ENCODE measurements at regions not wholly inside any gene's neighbourhood (a gene's known extent, or its start where the extent isn't known, plus 50 kb on each side); places are given as distances from the start of the nearest gene placed in this dataset.

GRCh38 chr11:90590286-90590685, 367.4 kb upstream of the CHORDC1 start:
- ChIA-PET CTCF (no interaction called here), POLR2A (no interaction called here)
- Mint-ChIP-seq H3K27me3 (ENCODE audit: insufficient read depth, unreplicated experiment) (no peaks in the 10 kb centered on the region), H3K9me3 (ENCODE audit: unreplicated experiment) (no peaks in the 10 kb centered on the region), H3K36me3 (ENCODE audit: insufficient read depth, unreplicated experiment) (no peaks in the 10 kb centered on the region), H3K27ac (ENCODE audit: unreplicated experiment) (no peak overlapping the region), H3K4me3 (ENCODE audit: unreplicated experiment) (no peak overlapping the region), H3K4me1 (ENCODE audit: low read depth, unreplicated experiment) (no peaks in the 10 kb centered on the region)
- no peak for DNase-seq
- Histone ChIP-seq H3K4me1 (no peaks in the 10 kb centered on the region), H3K27me3 (replicated peaks; ENCODE audit: control insufficient read depth, insufficient read depth, low read length) (no peaks in the 10 kb centered on the region), H3K9me3 (no peaks in the 10 kb centered on the region), H3K36me3 (ENCODE audit: control insufficient read depth, insufficient read depth, low read length) (no peaks in the 10 kb centered on the region), H3K4me3 (ENCODE audit: low read depth, low read length) (no peak overlapping the region)
- TF ChIP-seq CTCF (IDR thresholded peaks at IDR 0.05; ENCODE audit: insufficient read depth in 1 of 2, low read depth in 1 of 2, low read length in 1 of 2, severe bottlenecking in 1 of 2, unreplicated experiment in 1 of 2): no peak
- no TSS peak for BruUV-seq (replicated peaks)
- intact Hi-C loops (cut with micrococcal nuclease; ENCODE audit: unreplicated experiment): no loop called here

GRCh38 chr11:90589735-90590134, 366.9 kb upstream of the CHORDC1 start:
- intact Hi-C loops (cut with micrococcal nuclease; ENCODE audit: unreplicated experiment): no loop called here
- no peak overlapping the region for H3K4me3 Mint-ChIP-seq (ENCODE audit: unreplicated experiment)
- no peaks in the 10 kb centered on the region for H3K9me3 Mint-ChIP-seq (ENCODE audit: unreplicated experiment)
- TF ChIP-seq CTCF (IDR thresholded peaks at IDR 0.05; ENCODE audit: insufficient read depth in 1 of 2, low read depth in 1 of 2, low read length in 1 of 2, severe bottlenecking in 1 of 2, unreplicated experiment in 1 of 2): no peak
- Histone ChIP-seq H3K4me1 (no peaks in the 10 kb centered on the region), H3K27me3 (replicated peaks; ENCODE audit: control insufficient read depth, insufficient read depth, low read length) (no peaks in the 10 kb centered on the region), H3K4me3 (ENCODE audit: low read depth, low read length) (no peak overlapping the region), H3K9me3 (no peaks in the 10 kb centered on the region), H3K36me3 (ENCODE audit: control insufficient read depth, insufficient read depth, low read length) (no peaks in the 10 kb centered on the region)
- BruUV-seq (replicated peaks): no TSS peak
- H3K4me1 Mint-ChIP-seq (ENCODE audit: low read depth, unreplicated experiment): no peaks in the 10 kb centered on the region
- CTCF ChIA-PET: no interaction called here
- POLR2A ChIA-PET: no interaction called here
- no peak for DNase-seq
- H3K36me3 Mint-ChIP-seq (ENCODE audit: insufficient read depth, unreplicated experiment): no peaks in the 10 kb centered on the region
- no peak overlapping the region for H3K27ac Mint-ChIP-seq (ENCODE audit: unreplicated experiment)
- H3K27me3 Mint-ChIP-seq (ENCODE audit: insufficient read depth, unreplicated experiment): no peaks in the 10 kb centered on the region

GRCh38 chr11:90587896-90588295, 365.0 kb upstream of the CHORDC1 start:
- no peak overlapping the region for H3K4me3 Mint-ChIP-seq (ENCODE audit: unreplicated experiment)
- no peaks in the 10 kb centered on the region for H3K27me3 ChIP-seq (replicated peaks; ENCODE audit: control insufficient read depth, insufficient read depth, low read length)
- no peaks in the 10 kb centered on the region for H3K27me3 Mint-ChIP-seq (ENCODE audit: insufficient read depth, unreplicated experiment)
- H3K27ac Mint-ChIP-seq (ENCODE audit: unreplicated experiment): no peak overlapping the region
- ChIA-PET POLR2A (no interaction called here), CTCF (no interaction called here)
- no peak for DNase-seq
- no peak overlapping the region for H3K4me3 ChIP-seq (ENCODE audit: low read depth, low read length)
- H3K36me3 ChIP-seq (ENCODE audit: control insufficient read depth, insufficient read depth, low read length): no peaks in the 10 kb centered on the region
- peaks cover 3% of the 10 kb centered on the region; the same call in 1 of the 2 replicates for H3K9me3 ChIP-seq
- BruUV-seq (replicated peaks): no TSS peak
- no peaks in the 10 kb centered on the region for H3K4me1 ChIP-seq
- intact Hi-C loops (cut with micrococcal nuclease; ENCODE audit: unreplicated experiment): no loop called here
- TF ChIP-seq CTCF (IDR thresholded peaks at IDR 0.05; ENCODE audit: insufficient read depth in 1 of 2, low read depth in 1 of 2, low read length in 1 of 2, severe bottlenecking in 1 of 2, unreplicated experiment in 1 of 2): no peak
- H3K9me3 Mint-ChIP-seq (ENCODE audit: unreplicated experiment): no peaks in the 10 kb centered on the region
- no peaks in the 10 kb centered on the region for H3K36me3 Mint-ChIP-seq (ENCODE audit: insufficient read depth, unreplicated experiment)
- H3K4me1 Mint-ChIP-seq (ENCODE audit: low read depth, unreplicated experiment): no peaks in the 10 kb centered on the region

All from Caco-2 (cell line).